ENCODE measurements at regions not wholly inside any gene's neighbourhood (a gene's known extent, or its start where the extent isn't known, plus 50 kb on each side); places are given as distances from the start of the nearest gene placed in this dataset.

DNA sequence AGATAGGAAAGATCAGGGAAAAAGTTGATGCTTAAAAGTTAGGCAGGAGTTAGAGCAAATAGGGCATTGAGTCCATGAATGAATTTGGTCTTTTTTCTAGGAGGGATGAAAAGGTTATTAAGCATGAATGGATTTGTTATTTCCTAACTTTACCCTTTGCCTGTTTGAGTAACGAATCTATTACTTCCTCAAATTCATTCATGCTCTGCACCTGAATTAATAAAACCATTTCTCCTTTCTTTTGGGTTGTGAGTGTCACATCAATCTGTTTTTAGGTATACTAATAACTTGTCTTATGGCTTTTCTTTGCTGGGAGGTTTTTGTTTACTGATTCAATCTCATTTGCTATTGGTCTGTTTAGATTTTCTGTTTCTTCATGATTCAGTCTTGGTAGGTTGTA lies 1217.7 kb upstream of the CELF2 start:
- no peak for DNase-seq (ENCODE audit: low read depth)
- H3K4me3 ChIP-seq (ENCODE audit: low read depth, low read length), result no peak overlapping the region
- TF ChIP-seq, protein P1, sequence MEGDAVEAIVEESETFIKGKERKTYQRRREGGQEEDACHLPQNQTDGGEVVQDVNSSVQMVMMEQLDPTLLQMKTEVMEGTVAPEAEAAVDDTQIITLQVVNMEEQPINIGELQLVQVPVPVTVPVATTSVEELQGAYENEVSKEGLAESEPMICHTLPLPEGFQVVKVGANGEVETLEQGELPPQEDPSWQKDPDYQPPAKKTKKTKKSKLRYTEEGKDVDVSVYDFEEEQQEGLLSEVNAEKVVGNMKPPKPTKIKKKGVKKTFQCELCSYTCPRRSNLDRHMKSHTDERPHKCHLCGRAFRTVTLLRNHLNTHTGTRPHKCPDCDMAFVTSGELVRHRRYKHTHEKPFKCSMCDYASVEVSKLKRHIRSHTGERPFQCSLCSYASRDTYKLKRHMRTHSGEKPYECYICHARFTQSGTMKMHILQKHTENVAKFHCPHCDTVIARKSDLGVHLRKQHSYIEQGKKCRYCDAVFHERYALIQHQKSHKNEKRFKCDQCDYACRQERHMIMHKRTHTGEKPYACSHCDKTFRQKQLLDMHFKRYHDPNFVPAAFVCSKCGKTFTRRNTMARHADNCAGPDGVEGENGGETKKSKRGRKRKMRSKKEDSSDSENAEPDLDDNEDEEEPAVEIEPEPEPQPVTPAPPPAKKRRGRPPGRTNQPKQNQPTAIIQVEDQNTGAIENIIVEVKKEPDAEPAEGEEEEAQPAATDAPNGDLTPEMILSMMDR (IDR thresholded peaks at IDR 0.05; ENCODE audit: low read depth, low read length, missing control alignments), result no peak

DNA sequence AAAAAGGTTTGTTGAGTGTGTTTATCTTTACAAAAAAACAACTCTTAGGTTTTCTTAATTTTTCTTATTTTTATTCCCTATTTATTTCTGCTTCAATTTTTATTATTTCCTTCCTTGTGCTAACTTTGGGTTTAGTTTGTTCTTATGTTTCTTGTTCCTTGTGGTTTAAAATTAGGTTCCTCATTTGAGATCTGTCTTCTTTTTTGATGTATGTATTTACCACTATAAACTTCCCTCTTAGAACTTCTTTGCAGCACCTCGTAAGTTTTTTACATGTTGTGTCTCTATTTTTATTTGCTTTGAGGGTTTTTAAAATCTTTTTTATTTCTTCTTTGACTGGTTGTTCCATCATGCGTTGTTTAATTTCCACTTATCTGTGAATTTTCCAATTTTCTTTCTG lies 1217.1 kb upstream of the CELF2 start:
- H3K4me3 ChIP-seq (ENCODE audit: low read depth, low read length), result no peak overlapping the region
- TF ChIP-seq, protein P1 (IDR thresholded peaks at IDR 0.05; ENCODE audit: low read depth, low read length, missing control alignments), result no peak
- no peak for DNase-seq (ENCODE audit: low read depth)

GRCh38 chr10:9807846-9808245 lies 1209.8 kb upstream of the CELF2 start:
- TF ChIP-seq, protein P1 (IDR thresholded peaks at IDR 0.05; ENCODE audit: low read depth, low read length, missing control alignments), result no peak
- DNase-seq (ENCODE audit: low read depth), result no peak
- no peak overlapping the region for H3K4me3 ChIP-seq (ENCODE audit: low read depth, low read length)

DNA sequence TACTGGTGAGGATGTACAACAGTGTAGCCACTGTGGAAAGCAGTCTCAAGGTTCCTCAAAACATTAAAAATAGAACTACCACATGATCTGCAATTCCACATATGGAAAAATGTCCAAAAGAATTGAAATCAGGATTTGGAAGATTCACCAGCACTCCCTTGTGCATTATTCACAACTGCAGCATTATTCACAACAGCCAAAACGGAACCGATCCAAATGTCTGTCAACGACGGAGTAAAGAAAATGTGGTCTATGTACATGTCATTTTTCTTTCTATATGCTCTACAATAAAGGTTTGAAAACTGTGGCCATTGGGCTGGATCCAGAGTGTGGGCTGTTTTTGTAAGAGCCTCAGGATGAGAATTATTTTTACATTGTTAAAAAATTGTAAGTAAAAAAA lies 1206.1 kb upstream of the CELF2 start:
- no peak overlapping the region for H3K4me3 ChIP-seq (ENCODE audit: low read depth, low read length)
- TF ChIP-seq, protein P1 (IDR thresholded peaks at IDR 0.05; ENCODE audit: low read depth, low read length, missing control alignments), result no peak
- no peak for DNase-seq (ENCODE audit: low read depth)

GRCh38 chr10:9814285-9814864 lies 1203.3 kb upstream of the CELF2 start:
- DNase-seq (ENCODE audit: low read depth), result no peak
- TF ChIP-seq, protein P1 (IDR thresholded peaks at IDR 0.05; ENCODE audit: low read depth, low read length, missing control alignments), result no peak
- H3K4me3 ChIP-seq (ENCODE audit: low read depth, low read length), result no peak overlapping the region

GRCh38 chr10:9819756-9820494 lies 1197.7 kb upstream of the CELF2 start:
- no peak for DNase-seq (ENCODE audit: low read depth)
- TF ChIP-seq, protein P1 (IDR thresholded peaks at IDR 0.05; ENCODE audit: low read depth, low read length, missing control alignments), result no peak
- no peak overlapping the region for H3K4me3 ChIP-seq (ENCODE audit: low read depth, low read length)
